AG04450 (cell line): ENCODE measurements at regions not wholly inside any gene's neighbourhood (a gene's known extent, or its start where the extent isn't known, plus 50 kb on each side); places are given as distances from the start of the nearest gene placed in this dataset. TPM values are rescaled to one million over a fixed set of nuclear protein-coding genes. Genes with fewer than 3 reads are reported as not detected.
A peak's percentile ranks its signal among the peaks of the same experiment; 100 is the strongest.

ENCODE experiments used
- CTCF ChIA-PET: fragments of 300-600, 350-600 bp; formaldehyde crosslinking; extraction: SDS; loops from one replicate; lab custom pipeline; 2022; ENCODE audit warnings: antibody characterized with exemption, inconsistent platforms; lab: Charles Lee
- POLR2A ChIA-PET: fragments of 350-600 bp; formaldehyde crosslinking; extraction: SDS; loops from one replicate; lab custom pipeline; 2021; ENCODE audit warnings: antibody characterized with exemption, inconsistent platforms; lab: Yijun Ruan, JAX
- DNase-seq: peaks from one replicate; pipeline ENCODE4 v3.0.0-alpha.2; 2011; ENCODE audit warnings: low read depth, low spot score
- H3K27ac ChIP-seq: one replicate; pipeline ENCODE4 v1.5.1; 2012; ENCODE audit warnings: low read depth, low read length, control low read depth
- H3K27me3 ChIP-seq: one replicate; pipeline ENCODE4 v1.6.0; 2012; ENCODE audit warnings: low read length; ENCODE audit not compliant: control insufficient read depth, insufficient read depth
- H3K4me3 ChIP-seq: 2 replicates; pipeline ENCODE4 v1.5.1; 2011; ENCODE audit warnings: mild to moderate bottlenecking, low read depth, low read length, control low read depth
- H3K9me3 ChIP-seq: 2 replicates; pipeline ENCODE4 v1.5.1; 2012; ENCODE audit warnings: low read length; ENCODE audit not compliant: control insufficient read depth, insufficient read depth
- CTCF ChIP-seq: IDR thresholded peaks from 2 replicates; pipeline ENCODE4 v1.5.1; 2011; ENCODE audit warnings: low read depth, low read length, control low read depth, inconsistent platforms
- small RNA-seq: library from RNA; depleted of rRNA; stranded (forward); fragments of <200 nt; gene quantifications from one replicate; pipeline ENCODE3, GENCODE V24; 2012; ENCODE audit warnings: low read depth; ENCODE audit not compliant: insufficient read length

- H3K9me3 ChIP-seq: no peaks in the 10 kb centered on the region
- POLR2A ChIA-PET: no interaction called here
- CTCF ChIA-PET: no interaction called here
- no peak overlapping the region for H3K27ac ChIP-seq
- no peak for TF ChIP-seq CTCF
- no peak for DNase-seq
- H3K4me3 ChIP-seq: no peak overlapping the region
- no peaks in the 10 kb centered on the region for H3K27me3 ChIP-seq
Measured at GRCh38 chr2:181836583-181836982, 54.9 kb upstream of the ITPRID2 start.

GRCh38 chr2:181837563-181837962 is 54.0 kb upstream of the ITPRID2 start:
- Histone ChIP-seq H3K4me3 (no peak overlapping the region), H3K27me3 (no peaks in the 10 kb centered on the region), H3K27ac (no peak overlapping the region), H3K9me3 (no peaks in the 10 kb centered on the region)
- CTCF ChIA-PET: interaction anchor here (1.1 kb wide), 1 partner anchor 117 kb away, joined by 3 read pairs; no protein-coding TSS in a partner anchor
- POLR2A ChIA-PET: no interaction called here
- DNase-seq: no peak
- TF ChIP-seq CTCF: no peak

DNA sequence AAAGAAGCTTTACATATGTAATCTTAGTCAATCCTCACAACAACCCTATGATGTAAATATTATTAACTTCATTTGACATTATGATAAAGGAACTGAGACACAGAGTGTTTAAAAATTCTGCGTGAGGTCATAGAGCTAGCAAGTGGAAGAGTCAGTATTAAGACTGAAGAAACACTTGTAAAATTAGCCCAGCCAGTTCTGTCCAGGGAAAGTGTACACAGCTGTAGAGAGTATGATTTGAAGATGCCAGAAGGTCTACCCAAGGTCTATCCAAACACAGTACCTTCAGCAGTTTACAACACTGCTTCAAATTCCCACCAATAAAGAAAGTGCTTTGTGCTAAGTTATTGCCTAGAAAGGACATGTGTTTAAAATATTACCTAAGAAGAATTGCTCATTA is 51.7 kb upstream of the ITPRID2 start:
- Histone ChIP-seq H3K27ac (no peak overlapping the region), H3K4me3 (no peak overlapping the region), H3K27me3 (no peaks in the 10 kb centered on the region), H3K9me3 (no peaks in the 10 kb centered on the region)
- TF ChIP-seq CTCF: no peak
- CTCF ChIA-PET: interaction anchor here (0.9 to 2.2 kb wide), 2 partner anchors 97 to 124 kb away, joined by 3 to 7 read pairs; no protein-coding TSS in a partner anchor
- POLR2A ChIA-PET: no interaction called here
- DNase-seq: peak; percentile 3

- no peaks in the 10 kb centered on the region for H3K9me3 ChIP-seq
- H3K4me3 ChIP-seq: no peak overlapping the region
- no peak for DNase-seq
- H3K27ac ChIP-seq: no peak overlapping the region
- POLR2A ChIA-PET: no interaction called here
- no peak for TF ChIP-seq CTCF
- CTCF ChIA-PET: interaction anchor here (2.2 kb wide), 1 partner anchor 126 kb away, joined by 7 read pairs; no protein-coding TSS in a partner anchor
- H3K27me3 ChIP-seq: no peaks in the 10 kb centered on the region
Measured at GRCh38 chr2:181841079-181841478, 50.5 kb upstream of the ITPRID2 start.

Small RNA genes in the stretch of these regions (small RNA-seq; reads per million reads assigned to genes)
- gene RNU6ATAC19P: not detected
